ENCODE measurements at regions not wholly inside any gene's neighbourhood (a gene's known extent, or its start where the extent isn't known, plus 50 kb on each side); places are given as distances from the start of the nearest gene placed in this dataset.

DNA sequence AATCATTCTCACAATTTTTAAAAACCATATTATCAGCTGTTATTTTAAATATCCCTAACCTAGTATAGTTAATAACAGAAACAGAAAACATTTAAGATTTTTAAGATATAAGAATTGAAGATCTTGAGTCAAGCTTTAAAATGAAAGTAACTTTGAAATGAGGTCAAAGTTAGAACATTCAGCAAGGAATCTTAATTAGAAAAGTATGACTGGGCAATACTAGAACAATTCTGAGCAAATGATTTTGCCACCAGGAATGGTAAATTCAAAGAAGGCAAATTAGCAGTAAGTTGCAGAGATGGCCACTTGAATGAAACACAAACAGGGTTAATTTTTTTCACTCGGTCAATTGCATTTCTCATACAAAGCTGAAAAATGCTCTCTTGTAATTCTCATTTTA is 117.9 kb downstream of the NXNL2 start:
- H3K9me3 ChIP-seq (ENCODE audit: control insufficient read depth, low read depth, low read length): no peaks in the 10 kb centered on the region
- H4K20me1 ChIP-seq (ENCODE audit: control insufficient read depth, insufficient read depth, insufficient read length): no peaks in the 10 kb centered on the region
- no peak overlapping the region for H4K91ac ChIP-seq (ENCODE audit: insufficient read length, low read depth, low read length)
- no peak overlapping the region for H3K18ac ChIP-seq (ENCODE audit: insufficient read length, low read depth, low read length)
- no peaks in the 10 kb centered on the region for H3K27me3 Mint-ChIP-seq (ENCODE audit: low read depth)
- WGBS (ENCODE audit: extremely low coverage, insufficient read length, low lambda C conversion rate): no CpG with 5 or more reads among the region's 1 CpG
- no peak overlapping the region for H2AK5ac ChIP-seq (ENCODE audit: insufficient read length, low read length)
- no peaks in the 10 kb centered on the region for H3K27me3 ChIP-seq (ENCODE audit: insufficient read depth, low read length)
- H3K14ac ChIP-seq (ENCODE audit: insufficient read depth, low read length): no peak overlapping the region
- no peak overlapping the region for H2BK12ac ChIP-seq (ENCODE audit: insufficient read length, low read depth, low read length)
- H4K8ac ChIP-seq (replicated peaks; ENCODE audit: insufficient read length, low read depth, low read length): no peak overlapping the region
- peaks cover 0 to 8% (median 0%) of the 10 kb centered on the region in 3 experiments; a peak in 2 of 7 replicates for H3K36me3 Mint-ChIP-seq (ENCODE audit: insufficient read depth in 1 of 3, low read depth in 3 of 3)
- no peaks in the 10 kb centered on the region for H3K4me1 ChIP-seq (ENCODE audit: insufficient read depth, low read length)
- H3K4ac ChIP-seq (ENCODE audit: low read depth, low read length): no peak overlapping the region
- no peak overlapping the region for H2BK120ac ChIP-seq (ENCODE audit: low read depth, low read length, poor library complexity, severe bottlenecking)
- H3K79me1 ChIP-seq (ENCODE audit: insufficient read depth, low read depth, low read length, poor library complexity, severe bottlenecking): no peaks in the 10 kb centered on the region
- no peaks in the 10 kb centered on the region for H3K23me2 ChIP-seq (ENCODE audit: insufficient read length, low read depth, low read length, poor library complexity, severe bottlenecking)
- peaks cover 5 to 7% of the 10 kb centered on the region in 2 experiments for H3K9me3 Mint-ChIP-seq
- no peak overlapping the region for H4K5ac ChIP-seq (ENCODE audit: insufficient read length, low read depth, low read length)
- no peak overlapping the region for H3K4me3 Mint-ChIP-seq
- TF ChIP-seq, protein P1, sequence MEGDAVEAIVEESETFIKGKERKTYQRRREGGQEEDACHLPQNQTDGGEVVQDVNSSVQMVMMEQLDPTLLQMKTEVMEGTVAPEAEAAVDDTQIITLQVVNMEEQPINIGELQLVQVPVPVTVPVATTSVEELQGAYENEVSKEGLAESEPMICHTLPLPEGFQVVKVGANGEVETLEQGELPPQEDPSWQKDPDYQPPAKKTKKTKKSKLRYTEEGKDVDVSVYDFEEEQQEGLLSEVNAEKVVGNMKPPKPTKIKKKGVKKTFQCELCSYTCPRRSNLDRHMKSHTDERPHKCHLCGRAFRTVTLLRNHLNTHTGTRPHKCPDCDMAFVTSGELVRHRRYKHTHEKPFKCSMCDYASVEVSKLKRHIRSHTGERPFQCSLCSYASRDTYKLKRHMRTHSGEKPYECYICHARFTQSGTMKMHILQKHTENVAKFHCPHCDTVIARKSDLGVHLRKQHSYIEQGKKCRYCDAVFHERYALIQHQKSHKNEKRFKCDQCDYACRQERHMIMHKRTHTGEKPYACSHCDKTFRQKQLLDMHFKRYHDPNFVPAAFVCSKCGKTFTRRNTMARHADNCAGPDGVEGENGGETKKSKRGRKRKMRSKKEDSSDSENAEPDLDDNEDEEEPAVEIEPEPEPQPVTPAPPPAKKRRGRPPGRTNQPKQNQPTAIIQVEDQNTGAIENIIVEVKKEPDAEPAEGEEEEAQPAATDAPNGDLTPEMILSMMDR (conservative IDR thresholded peaks at IDR 0.05): no peak
- H3K27ac ChIP-seq (ENCODE audit: insufficient read length, low read depth, low read length): no peak overlapping the region
- H3K9ac ChIP-seq (ENCODE audit: extremely low read depth, insufficient read length, low read length): no peak overlapping the region
- H2BK15ac ChIP-seq (ENCODE audit: low read depth, low read length): no peak overlapping the region
- no peak overlapping the region for H3K4me2 ChIP-seq (ENCODE audit: insufficient read depth, insufficient read length, low read length)
- H3K27ac Mint-ChIP-seq: no peak overlapping the region
- H3T11ph ChIP-seq (ENCODE audit: low read length): no peak overlapping the region
- no peak overlapping the region for H3K23ac ChIP-seq (ENCODE audit: insufficient read length, low read depth, low read length)
- H3K4me1 Mint-ChIP-seq: peaks cover 7 to 8% of the 10 kb centered on the region in 2 experiments
- no peaks in the 10 kb centered on the region for H3K79me2 ChIP-seq (ENCODE audit: insufficient read depth, low read length)
- H3K56ac ChIP-seq (ENCODE audit: insufficient read length, low read depth, low read length): no peak overlapping the region
- H2AFZ ChIP-seq (ENCODE audit: low read length): no peak overlapping the region
- no peak overlapping the region for H2BK5ac ChIP-seq (ENCODE audit: insufficient read length, low read length)
- DNase-seq: no peak
- no peak overlapping the region for H2BK20ac ChIP-seq (ENCODE audit: low read depth, low read length, poor library complexity, severe bottlenecking)

Measured in H9 (cell line).